ENCODE measurements at regions not wholly inside any gene's neighbourhood (a gene's known extent, or its start where the extent isn't known, plus 50 kb on each side); places are given as distances from the start of the nearest gene placed in this dataset.

DNA sequence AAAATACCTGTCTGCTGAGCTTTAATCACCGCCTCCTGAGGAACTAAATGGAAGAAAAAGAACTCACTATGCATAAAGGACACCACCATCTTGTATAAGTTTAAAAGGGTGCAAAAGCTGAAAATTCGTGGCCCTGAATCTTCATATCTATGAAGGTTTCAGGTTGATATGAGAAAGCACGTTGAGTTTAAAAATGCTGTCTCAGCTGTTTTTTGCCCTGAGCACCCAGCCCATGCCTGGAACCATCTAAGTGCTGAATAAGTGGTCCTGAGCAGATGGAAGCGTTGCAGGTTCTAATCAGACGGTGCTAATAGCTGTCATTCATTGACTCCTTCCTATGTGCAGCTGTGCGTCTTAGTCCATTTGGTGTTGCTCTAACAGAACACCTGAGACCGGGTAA, 467.4 kb downstream of the EIPR1 start:
- TF ChIP-seq, protein P1, sequence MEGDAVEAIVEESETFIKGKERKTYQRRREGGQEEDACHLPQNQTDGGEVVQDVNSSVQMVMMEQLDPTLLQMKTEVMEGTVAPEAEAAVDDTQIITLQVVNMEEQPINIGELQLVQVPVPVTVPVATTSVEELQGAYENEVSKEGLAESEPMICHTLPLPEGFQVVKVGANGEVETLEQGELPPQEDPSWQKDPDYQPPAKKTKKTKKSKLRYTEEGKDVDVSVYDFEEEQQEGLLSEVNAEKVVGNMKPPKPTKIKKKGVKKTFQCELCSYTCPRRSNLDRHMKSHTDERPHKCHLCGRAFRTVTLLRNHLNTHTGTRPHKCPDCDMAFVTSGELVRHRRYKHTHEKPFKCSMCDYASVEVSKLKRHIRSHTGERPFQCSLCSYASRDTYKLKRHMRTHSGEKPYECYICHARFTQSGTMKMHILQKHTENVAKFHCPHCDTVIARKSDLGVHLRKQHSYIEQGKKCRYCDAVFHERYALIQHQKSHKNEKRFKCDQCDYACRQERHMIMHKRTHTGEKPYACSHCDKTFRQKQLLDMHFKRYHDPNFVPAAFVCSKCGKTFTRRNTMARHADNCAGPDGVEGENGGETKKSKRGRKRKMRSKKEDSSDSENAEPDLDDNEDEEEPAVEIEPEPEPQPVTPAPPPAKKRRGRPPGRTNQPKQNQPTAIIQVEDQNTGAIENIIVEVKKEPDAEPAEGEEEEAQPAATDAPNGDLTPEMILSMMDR (IDR thresholded peaks at IDR 0.05), result no peak
- TF ChIP-seq POLR2A (IDR thresholded peaks at IDR 0.05), result no peak
